HG03442 (cell line): ENCODE measurements at regions not wholly inside any gene's neighbourhood (a gene's known extent, or its start where the extent isn't known, plus 50 kb on each side); places are given as distances from the start of the nearest gene placed in this dataset.
A peak's percentile ranks its signal among the peaks of the same experiment; 100 is the strongest.

Source experiments
- ATAC-seq: cut with Tn5 transposase; IDR thresholded peaks from one replicate; pipeline ENCODE4 v1.9.1; 2021; ENCODE audit warnings: mild to moderate bottlenecking, moderate library complexity; ENCODE audit not compliant: unreplicated experiment

GRCh38 chr5:110027527-110028322 lies 338.0 kb downstream of the MAN2A1 start:
- ATAC-seq, result no peak

- ATAC-seq, result no peak
Measured at GRCh38 chr5:110031402-110032140, 341.8 kb downstream of the MAN2A1 start.

- no peak for ATAC-seq
Measured at GRCh38 chr5:110032376-110032775, 342.6 kb downstream of the MAN2A1 start.

DNA sequence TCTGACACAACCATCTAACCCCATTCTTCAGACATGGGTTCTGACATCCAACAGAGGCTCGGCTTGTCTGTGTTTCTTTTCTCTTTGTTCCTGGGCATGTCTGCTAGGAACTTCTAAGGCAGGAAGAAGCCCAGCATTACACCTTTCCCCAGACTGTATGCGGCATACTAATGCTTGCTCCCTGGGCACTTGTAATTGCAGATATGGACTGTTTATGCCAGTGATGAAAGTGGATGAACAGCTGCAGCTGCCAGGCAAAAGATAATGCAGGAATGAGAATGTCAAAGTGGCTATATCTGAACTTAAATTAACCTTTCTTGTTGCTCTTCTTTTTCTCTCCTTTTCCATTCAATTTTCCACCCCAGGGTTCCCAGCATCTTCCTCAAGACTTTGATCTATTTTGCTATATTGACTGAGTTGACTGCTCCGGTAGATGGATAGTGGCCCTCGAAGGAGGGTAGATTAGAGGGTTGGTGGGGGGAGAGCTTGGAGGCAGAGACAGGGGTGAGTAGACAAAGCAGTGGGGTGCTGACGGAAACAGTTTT lies 344.4 kb downstream of the MAN2A1 start:
- ATAC-seq, result no peak

- no peak for ATAC-seq
Measured at GRCh38 chr5:110038297-110038997, 348.7 kb downstream of the MAN2A1 start.

DNA sequence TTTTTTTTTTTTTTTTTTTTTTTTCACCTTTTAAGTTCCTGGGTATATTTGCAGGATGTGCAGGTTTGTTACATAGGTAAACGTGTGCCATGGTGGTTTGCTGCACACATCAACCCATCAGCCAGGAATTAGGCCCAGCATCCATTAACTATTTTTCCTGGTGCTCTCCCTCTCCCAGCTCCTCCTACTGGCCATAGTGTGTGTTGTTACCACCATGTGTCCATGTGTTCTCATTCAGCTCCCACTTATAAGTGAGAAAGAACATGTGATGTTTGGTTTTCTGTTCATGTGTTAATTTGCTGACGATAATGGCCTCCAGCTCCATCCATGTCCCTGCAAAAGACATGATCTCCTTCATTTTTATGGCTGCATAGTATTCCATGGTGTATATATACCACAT lies 350.5 kb downstream of the MAN2A1 start:
- ATAC-seq, result no peak

DNA sequence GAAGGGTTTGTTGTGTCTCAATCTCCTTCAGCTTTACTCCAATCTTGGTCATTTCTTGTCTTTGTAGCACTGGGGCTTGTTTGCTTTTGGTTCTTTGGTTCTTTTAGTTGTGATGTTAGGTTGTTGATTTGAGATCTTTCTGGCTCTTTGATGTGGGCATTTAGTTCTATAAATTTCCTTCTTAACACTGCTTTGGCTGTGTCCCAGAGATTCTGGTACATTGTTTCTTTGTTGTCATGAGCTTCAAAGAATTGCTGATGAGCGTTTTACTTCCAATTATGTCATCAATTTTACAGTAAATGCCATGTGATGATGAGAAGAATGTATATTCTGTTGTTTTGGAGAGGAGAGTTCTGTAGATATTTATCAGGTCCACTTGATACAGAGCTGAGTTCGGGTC lies 353.3 kb downstream of the MAN2A1 start:
- no peak for ATAC-seq

GRCh38 chr5:110045158-110045557 lies 355.4 kb downstream of the MAN2A1 start:
- ATAC-seq, result no peak

DNA sequence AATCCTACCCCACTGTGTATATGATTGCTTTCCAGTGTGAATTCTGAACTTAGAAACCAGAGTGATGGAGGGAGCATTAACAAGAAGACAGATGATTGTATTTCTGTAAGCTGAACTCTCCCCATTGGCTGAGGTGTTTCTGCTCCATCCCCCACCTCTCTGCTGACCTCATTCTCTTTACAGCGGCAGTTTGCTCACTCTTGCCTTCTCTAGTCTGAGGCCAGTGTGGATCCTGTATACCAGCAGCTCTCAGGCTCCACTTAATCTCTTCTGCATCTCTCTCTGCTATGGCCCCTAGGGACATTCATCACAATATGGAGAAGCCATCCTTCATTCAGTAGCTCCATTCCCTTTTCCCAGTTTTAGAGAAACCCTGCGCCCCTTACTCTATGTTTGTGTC lies 358.8 kb downstream of the MAN2A1 start:
- no peak for ATAC-seq

DNA sequence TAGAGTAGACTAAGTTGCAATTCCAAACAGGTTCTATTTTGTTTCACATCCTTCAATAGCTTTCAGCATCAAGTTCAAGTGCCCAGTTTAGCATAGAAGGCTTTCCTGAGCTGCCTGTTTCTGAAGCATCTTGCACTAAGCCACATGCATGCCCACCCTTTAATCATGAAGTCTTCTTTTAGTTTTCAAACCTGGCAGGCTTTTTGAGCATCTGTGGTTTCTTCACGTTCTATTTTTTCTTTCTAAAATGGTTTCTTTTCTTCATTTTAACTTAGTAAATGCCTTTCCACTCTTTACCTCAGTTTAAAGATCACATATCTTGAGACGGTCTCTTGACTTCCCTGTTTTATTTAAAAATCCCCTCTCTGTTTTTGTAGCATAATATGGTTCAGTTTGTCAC lies 360.1 kb downstream of the MAN2A1 start:
- no peak for ATAC-seq

GRCh38 chr5:110050640-110051345 lies 361.1 kb downstream of the MAN2A1 start:
- no peak for ATAC-seq

- no peak for ATAC-seq
Measured at GRCh38 chr5:110053205-110053604, 363.5 kb downstream of the MAN2A1 start.

- ATAC-seq, result peak; percentile 13
Measured at GRCh38 chr5:110053824-110054223, 364.1 kb downstream of the MAN2A1 start.

DNA sequence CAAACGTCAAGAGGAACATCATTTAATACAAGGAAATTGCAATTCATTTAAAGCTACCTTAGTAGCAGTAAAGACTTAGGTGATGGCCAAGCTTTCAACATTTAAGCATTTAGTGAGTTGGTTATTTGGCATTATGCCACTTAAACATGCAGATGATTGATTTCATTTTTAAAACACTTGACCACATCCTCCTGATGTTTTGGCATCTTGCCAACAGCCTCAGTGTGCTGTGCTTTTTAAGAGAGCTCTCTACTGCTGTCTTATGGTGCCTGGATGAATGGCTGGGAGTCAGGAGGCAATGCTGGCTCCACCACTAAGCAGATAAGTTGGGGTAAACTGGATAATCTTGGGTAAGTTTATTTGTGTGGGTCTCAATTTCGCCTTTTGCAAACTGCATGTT lies 364.5 kb downstream of the MAN2A1 start:
- peak; percentile 77 for ATAC-seq

DNA sequence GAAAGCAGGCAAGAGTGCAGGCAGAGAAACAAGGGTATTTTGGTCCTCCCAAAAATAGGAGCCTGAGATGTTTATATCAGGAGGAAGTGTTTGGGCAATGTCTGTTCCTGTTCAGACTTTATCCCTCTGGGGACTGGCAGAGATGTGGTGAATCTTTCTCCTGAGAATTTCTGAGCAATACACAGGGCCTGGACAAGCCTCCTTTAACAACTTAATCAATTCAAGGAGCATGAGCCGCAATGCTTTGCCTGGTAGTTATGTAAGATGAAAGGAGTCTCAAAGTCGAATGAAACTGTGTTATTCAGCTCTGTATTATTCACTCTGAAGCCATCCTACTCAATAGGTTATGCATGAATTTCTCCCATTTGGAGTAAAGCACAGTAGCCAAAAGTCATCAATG lies 365.6 kb downstream of the MAN2A1 start:
- ATAC-seq, result no peak

- no peak for ATAC-seq
Measured at GRCh38 chr5:110056580-110057114, 366.9 kb downstream of the MAN2A1 start.

GRCh38 chr5:110058175-110058574 lies 368.4 kb downstream of the MAN2A1 start:
- no peak for ATAC-seq

DNA sequence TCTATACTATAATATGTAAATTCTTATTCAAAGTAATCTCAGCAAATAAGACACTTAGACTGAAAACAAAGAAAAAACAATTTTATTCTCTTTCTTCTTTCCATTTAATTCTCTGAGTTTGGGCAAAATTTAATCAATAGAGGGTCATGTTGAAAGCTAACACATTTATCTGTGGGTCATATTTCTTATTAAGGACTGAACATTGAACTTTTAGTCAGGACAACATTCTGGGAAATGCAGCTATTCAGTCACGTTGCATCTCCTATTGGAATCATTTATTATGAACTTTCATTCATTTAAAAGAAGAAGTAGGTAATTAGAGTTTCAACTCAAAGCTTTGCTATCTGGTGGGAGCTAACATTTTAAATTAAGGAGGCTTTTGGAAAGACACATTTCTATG lies 372.5 kb downstream of the MAN2A1 start:
- no peak for ATAC-seq

DNA sequence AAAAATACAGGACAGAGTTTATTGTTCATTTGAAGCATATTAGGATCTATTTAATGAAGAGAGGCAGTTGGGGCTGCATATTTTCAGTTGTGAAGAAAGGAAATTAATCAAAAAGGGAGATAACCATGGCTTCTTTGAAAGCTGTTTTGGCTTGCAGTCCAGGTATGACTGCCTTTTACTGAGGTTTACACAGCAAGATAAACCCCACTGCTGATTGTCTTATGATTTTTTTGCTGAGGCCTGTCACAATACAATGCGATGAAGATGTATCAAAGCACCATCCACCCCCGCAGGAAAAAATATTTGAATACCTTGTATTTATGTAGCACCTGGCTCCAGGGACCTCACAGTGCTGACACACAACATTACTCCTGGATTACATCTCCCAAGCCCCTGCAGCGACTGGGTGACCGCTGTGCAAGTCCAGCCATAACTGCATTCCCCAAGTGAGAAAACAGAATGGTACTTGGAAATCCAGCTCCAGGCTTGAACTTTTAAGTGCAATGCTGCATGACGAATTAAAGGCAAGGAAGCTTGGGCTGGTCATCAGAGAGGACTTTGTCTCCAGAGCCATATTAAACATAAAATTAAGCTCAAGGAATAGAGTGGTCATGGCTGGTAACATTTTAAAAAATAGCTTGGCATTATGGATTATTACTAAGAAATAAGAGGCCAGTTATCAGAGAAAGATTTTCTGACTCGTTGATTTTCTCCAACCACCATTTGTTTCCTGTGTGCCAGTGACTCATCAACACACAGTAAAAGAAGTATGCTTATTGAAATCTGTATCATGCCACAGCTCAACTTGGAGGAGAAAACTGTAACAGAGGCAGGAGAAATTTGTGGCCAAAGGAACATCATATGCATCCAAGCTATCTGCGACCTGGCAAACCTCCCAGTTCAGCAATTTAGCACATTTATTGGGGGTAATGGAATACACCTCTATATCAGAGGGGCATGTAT lies 374.2 kb downstream of the MAN2A1 start:
- no peak for ATAC-seq
